DMS153 (cell line): ENCODE measurements at regions not wholly inside any gene's neighbourhood (a gene's known extent, or its start where the extent isn't known, plus 50 kb on each side); places are given as distances from the start of the nearest gene placed in this dataset.

Experiments used
- DNase-seq: peaks from one replicate; lab custom pipeline; 2025; lab: John Stamatoyannopoulos, UW

- no peak for DNase-seq
Observed at GRCh38 chr5:2291146-2291840, 408.6 kb upstream of the IRX4 start.

GRCh38 chr5:2289380-2289779 is 406.7 kb upstream of the IRX4 start:
- no peak for DNase-seq

- DNase-seq = no peak
Observed at GRCh38 chr5:2288968-2289367, 406.2 kb upstream of the IRX4 start.

- DNase-seq = no peak
Observed at GRCh38 chr5:2288466-2288865, 405.7 kb upstream of the IRX4 start.

DNA sequence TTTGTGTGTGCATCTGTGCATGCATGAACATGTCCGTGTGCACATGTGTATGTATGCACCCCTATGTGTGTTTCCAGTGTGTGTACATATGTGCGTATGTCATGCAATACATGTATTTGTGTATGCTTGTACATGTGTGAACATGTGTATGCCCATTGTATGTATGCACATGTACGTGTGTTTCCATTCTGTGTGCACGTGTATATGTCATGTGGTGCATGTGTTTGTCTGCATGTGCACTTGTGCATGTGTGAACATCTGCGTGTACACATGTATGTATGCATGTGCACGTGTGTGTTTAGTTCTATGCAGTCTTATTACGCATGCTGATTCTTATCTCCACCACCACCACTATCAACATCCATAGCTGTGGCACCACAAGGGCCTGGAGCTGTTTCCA is 403.5 kb upstream of the IRX4 start:
- no peak for DNase-seq

- DNase-seq = no peak
Observed at GRCh38 chr5:2284678-2285077, 402.0 kb upstream of the IRX4 start.

DNA sequence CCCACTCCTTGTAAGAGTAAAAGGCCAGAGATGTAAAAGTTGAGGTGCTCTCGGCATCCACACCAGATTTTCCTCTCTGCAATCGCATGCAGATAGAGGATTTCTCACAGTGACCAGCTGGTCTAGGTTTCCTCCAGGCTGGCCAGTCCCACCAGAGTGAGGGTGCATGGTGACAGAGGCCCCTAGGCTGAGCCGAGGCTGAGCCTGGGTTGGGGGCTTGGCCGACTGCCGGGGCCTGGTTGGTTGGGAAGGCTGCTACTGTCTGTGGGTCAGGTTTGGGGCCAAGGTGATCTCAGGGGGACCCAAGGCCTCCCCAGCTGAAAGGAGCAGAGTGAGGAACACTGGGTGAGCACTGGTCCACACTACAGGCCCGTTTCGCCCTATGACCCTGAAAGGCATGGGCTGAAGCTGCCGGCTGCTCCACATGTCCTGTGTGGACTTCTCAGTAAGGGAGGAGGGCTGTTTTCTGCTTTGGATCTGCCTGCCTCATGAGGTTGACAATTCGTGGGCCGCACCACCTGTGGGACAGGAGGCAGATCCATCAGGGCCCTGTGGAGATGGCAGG is 400.8 kb upstream of the IRX4 start:
- no peak for DNase-seq

DNA sequence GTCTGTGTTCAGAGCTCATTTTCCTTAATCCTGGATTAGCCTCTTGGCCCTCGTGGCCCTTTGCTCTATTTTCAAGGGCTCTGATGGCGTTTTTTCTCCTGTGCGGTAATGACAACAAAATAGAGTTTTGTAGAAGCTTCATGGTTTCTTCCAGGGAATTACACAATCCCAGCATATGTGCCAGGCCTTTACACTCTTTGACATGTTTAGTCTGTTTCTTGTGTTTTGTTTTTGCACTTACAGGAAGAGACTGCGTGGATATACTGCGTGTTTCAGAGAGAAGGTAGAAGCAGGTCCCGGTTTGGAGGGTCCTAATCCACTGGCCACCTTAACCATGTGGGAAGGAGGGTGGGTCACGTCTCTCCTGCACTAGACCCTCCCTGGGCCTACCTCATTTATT is 400.2 kb upstream of the IRX4 start:
- no peak for DNase-seq

DNA sequence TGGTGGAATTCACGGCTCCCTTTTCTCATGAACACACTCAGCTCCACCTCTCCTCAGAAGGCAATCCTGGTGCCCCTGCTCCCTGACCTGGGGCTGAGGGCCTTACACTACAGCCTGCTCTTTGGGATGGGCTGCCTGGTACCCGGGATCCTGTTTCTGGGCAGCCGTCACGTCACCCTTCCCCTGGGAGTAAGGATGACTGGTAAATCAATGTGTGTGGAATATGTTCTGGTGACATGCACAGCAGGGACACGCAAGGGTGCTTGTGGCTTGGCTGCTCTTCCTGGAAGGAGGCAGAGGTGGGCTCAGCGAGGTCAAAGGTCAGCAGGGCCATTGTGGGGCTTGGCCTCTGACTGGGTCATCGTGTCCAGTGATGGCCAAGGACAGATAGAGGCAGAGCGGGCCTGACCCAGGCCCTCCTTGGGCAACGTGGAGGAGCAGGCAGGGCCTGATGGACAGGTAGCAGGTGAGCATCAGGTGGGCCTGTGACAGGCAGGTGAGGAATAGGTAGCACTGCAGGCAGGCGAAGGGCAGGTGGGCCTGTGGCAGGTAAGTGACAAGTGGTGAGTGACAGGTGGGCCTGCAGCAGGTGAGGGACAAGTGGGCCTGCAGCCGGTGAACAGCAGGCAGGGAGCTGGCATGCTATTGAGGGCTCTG is 399.4 kb upstream of the IRX4 start:
- DNase-seq = no peak

DNA sequence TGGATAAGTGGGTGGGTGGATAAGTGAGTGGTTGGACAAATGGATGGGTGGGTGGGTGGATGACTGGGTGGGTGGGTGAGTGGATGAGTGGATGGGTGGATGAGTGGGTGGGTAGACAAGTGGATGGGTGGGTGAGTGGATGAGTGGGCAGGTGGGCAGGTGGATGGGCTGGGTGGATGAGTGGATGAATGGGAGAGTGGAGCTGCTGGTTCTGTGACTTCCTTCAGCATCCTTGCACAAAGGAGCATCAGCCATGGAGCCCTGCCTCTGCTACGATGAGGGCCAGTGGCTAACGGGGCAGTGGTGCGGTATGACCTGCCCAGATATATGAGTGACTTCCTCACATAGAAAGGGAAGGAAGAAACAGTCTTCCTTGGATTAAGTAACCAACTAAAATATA is 398.7 kb upstream of the IRX4 start:
- DNase-seq = no peak

GRCh38 chr5:2280318-2280717 is 397.6 kb upstream of the IRX4 start:
- DNase-seq = no peak

GRCh38 chr5:2278825-2279456 is 396.2 kb upstream of the IRX4 start:
- no peak for DNase-seq

GRCh38 chr5:2277886-2278285 is 395.2 kb upstream of the IRX4 start:
- no peak for DNase-seq

DNA sequence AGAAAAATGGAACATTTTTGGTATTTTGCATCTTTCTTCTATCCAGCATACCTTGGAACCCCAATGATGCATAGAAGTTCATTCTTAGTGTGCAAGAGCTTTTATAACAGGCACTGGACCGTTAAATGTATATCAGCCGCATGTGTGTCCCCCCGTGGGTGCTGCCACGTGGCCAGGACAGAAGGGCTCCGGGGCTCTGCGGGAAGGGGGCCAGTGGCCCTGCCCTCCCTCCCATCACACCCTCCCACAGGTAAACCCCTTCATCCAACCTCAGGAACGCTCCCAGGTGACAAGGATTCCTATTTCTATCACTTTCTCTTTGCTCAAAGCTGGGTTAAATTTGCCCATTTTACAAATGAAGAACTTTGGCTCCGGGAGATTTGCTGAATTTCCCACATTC is 393.4 kb upstream of the IRX4 start:
- DNase-seq = no peak

DNA sequence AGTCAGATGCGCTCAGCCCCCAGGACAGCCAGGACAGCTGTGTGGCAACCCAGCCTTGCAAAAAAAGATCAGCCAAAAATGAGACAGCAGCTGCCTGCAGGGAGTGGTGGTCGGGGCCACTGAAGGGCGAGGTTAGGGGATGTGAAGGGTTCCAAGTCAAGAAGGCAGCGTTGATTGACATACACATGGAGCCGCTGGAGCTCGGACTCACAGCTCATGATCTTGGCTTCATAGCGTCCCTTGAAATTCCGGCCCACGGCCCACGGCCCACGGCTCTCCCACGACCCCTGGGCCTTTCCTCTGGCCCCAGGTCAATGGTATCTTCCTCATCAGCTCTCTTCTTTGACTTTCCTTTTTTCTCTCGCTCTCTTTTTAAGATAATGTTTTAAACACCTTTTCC is 390.0 kb upstream of the IRX4 start:
- DNase-seq = no peak

GRCh38 chr5:2272039-2272438 is 389.3 kb upstream of the IRX4 start:
- no peak for DNase-seq

- DNase-seq = no peak
Observed at GRCh38 chr5:2271316-2271715, 388.6 kb upstream of the IRX4 start.

DNA sequence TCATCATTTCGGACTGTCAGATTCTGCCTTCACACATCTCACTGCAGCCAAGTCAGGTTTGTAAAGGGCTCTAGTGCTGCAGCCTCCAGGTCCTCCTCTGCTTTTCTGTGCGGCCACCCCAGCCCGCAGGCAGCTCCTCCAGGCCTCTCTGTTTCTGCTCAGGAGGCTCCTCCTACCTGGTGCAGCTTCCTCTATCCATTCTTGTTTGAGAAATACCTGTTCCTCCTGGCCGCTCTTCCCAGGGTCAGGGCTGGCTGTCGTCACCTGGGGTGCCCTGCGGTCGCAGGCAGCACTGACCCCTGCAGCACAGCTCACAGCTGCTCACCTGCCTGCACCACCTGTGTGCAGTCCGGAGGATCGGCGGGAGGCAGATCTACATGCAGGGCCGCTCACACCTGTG is 387.7 kb upstream of the IRX4 start:
- no peak for DNase-seq

DNA sequence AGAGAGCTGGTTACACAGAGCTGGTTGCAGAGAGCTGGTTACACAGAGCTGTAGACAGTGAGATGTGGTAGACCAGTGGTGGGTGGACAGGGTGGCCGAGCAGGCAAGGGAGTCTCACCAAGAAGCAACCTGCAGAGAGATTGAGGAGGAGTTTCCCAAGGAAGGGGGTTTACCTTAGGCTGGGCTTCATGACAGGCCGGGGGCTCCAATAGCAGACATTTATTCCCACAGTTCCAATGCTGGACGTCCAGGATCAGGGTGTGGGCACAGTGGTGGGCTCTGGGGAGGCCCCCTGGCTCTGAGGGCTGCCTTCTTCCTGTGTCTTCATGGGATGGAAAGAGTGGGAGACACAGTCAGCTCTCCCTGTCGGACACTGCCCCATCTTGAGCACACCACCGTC is 386.9 kb upstream of the IRX4 start:
- no peak for DNase-seq

DNA sequence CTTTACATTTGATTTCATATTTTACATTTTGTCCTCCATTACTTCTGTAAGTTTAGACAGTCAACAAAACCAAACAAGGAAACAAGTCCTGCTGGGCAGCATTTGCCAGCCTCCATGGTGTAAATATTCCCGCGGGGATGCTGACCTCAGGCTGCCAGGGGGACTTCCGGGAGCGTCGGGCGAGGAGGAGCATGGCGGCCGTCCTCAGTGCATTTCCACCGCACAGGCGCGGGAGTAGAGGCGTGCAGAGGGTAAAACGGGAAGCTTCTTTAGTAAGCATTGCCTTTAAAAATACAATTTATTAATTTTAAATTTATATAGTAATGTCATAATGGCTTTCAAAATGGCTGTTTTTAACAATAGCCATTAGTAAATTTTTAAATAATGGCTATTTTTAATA is 385.3 kb upstream of the IRX4 start:
- DNase-seq = no peak

DNA sequence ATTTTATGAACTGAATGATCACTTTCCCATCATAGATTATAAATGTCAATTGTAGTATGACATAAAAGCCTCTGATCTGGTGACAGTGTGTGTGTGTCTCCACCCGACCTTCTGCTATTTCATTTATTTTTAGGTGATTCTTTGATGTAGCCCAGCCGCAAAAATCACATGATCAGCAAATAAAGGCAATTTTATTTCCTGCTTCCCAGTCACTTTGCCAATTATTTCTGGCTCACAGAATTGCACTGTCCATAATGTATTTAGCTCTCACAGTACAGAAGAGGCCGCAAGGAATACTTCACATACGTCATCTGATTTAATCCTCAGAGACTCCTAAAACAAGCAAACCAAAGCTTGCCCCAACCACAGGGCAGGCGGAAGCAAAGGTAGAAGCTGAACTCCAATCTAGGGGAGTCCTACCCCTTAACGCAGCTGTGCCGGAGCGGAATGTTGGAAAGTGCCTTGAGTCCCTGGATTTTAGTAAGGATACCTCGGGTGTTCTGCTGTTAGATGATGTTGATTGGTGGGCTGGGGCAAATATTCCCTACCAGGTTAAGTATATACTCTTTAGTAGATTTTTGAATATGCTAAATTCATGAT is 384.0 kb upstream of the IRX4 start:
- DNase-seq = peak; percentile 91

DNA sequence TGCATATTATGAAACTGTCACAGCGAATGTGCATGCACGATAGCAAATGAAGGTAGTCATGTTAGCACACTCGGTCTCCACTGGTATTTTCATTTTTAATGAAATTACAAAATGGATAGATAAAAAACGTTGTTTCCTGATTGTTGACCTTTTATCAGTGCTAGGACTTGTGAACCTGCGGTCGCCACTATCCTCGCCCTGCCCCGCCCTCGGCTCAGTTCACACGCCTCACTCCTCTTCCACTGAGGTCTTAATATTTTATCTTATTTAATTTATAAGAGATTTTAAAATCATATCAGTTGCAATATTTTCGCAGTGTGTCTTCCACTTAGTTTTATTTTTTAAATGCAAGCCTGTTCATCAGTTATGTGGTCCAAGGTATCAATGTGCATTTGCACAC is 382.6 kb upstream of the IRX4 start:
- no peak for DNase-seq

DNA sequence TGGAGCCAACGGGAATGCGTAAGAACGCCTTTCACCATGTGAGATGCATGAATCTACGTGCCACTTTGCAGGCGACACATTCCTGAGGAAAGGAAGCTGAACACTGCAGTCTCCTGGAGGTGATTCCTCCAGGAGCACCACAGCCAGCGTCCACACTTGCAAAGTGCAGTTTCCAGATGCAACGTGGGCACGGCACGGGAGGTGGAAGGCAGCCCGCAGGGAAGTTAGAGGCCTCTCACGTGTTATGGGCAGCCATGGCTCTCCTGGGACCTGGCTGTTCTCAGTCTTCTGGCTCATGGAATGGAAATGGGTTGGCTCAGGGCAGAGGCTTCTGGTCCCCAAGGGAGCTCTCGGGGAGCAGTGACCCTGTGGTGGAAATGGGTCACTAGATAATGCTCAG is 381.0 kb upstream of the IRX4 start:
- no peak for DNase-seq
